HG02798 (cell line): ENCODE measurements at regions not wholly inside any gene's neighbourhood (a gene's known extent, or its start where the extent isn't known, plus 50 kb on each side); places are given as distances from the start of the nearest gene placed in this dataset.

Experiments used
- ATAC-seq: cut with Tn5 transposase; IDR thresholded peaks from one replicate; pipeline ENCODE4 v1.9.1; 2021; ENCODE audit warnings: mild to moderate bottlenecking; ENCODE audit not compliant: unreplicated experiment, poor library complexity

DNA sequence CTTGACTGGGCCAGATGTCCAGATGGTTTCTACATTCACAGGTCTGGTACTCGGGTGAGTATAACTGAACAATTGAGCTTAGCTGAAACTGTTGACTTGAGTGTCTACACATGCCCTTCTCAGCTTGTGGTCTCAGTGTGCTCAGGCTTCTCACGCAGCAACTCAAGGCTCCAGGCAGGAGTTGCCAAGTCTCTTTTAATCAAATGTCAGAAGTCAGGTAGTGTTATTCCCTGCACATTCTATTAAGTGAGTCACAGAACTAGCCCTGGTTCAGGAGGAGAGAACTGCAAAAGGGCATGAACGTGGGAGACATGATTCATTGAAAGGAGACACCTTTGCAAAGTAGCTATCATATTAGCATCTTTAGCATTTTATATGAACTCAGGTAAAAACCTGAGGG lies 199.3 kb upstream of the ACTBL2 start:
- ATAC-seq = no peak

DNA sequence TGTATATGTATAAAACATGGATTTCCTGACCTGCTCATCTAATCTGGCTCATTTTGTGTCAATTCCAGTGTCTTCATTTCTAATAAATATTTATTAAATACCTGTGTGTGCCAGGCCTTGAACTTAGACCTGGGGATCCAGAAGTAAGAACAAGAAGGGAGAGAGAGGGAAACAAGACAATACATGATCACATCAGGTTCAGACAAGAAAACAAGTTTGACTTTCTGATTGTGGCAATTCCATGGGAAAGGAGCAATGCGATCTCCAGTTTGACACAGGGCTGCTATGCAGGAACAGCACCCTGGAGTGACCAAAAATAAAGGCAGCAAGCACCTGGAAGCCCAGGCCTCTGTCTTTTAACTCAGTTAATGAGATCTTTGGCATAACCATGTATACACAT lies 198.1 kb upstream of the ACTBL2 start:
- ATAC-seq = no peak

DNA sequence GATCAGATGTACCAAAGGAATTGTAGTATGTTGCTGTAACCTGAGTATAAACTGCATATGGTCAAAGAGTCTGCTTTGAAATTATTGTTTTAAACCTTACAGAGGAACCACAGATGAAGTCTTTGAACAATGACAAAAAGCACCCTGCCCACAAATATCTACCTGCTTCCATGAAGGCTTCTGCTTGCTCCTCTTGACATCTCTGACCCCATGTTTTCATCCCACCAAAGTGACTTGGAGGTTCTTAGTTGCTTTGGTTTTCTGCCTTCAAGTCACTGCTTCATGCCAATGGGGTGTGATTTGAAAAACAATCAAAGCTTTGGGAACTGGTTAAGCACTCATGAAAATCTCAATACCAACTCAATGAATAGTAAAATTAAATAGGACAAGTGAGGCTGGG lies 194.6 kb upstream of the ACTBL2 start:
- ATAC-seq = no peak

DNA sequence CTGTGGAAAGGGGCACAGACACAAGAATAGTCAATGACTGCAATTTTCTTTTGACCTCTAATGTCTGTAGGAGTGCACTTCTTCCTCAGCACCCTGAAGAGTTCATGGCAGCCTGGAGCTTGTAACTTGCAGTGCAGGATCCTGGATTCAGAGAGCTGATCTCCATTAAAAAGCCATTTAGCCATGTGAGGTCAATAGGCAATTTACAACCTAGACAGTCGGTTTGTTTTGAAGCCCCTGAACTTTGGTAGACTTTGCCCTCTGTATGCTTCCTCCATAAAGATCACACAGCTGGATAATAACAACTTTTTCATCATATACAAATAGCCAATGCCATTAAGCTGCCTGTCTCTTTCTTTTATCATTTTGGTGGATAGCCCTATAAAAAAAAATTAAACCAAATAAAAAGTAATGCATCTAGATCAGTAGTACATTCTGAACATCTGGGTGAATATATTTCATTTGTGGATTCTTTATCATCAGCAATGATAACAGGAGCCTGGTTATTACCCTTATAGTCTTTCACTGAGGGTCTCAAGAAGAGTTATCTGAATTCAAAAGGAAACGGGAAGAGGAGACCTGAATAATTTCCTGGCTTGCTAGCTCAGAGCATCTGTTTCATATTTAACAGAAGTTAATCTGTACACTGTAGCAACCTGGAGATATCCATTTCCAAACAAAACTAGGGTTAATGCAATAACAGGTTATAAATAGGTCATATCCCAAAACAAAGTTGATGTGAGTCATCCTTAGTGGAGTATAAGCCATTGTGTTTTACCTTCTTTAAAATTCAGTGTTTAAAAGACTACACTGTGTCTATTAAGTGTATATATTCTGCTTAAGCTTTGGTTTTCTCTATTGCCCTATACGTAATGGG lies 193.8 kb upstream of the ACTBL2 start:
- ATAC-seq = no peak

DNA sequence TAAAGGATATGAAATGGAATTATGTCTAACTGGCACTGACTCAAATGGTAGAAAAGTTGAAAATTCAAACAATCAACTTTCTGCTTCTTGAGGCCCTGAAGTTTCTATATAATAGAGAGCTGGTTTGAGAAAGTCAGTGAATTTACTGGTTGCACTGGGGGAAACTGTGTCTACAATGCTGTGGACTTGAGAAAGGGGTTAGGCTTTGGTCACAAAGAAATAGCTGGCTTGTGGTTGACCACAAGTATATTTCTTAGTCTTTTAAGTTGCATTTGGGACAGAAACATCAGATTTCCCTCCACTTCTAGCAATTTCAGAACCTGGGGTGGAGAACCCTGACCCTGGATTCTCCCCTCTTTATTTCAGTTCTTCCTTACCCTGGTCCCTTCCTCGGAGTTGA lies 192.6 kb upstream of the ACTBL2 start:
- ATAC-seq = no peak

DNA sequence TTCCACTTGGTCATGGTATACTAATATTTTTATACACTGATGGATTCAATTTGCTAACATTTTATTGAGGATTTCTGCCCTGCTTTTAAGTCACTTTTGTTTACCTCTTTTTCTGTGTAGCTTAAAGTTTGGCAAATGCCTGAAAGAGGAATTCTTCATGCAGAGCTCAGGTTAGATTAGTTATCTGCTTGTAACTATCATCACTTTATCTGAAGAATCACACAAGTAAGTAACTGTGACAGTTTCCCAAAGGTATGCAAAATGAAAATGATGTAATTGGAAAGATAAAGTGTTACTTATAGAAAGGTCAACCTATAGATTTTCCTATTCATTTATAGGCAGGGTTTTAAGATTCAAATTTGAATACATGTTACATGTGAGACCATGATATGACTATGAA lies 188.8 kb upstream of the ACTBL2 start:
- no peak for ATAC-seq

DNA sequence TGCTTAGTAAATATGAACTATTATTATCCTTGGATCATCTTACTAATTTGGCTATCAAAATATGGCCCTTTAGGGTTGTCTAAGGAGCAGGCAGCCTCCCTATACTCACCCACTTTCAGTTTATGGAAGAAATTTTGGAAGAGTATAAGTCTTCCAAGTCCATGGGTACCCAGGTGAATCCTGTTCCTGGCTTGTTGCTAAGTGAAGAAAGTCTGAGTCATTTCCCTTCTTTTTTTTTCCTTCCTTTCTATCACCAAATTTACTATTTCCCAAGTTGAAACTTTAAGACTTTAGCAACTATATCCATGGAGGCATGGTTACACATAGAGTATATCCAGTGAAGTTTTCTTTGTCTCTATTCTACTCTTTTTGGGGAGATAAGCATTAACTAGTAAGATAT lies 184.0 kb upstream of the ACTBL2 start:
- no peak for ATAC-seq

DNA sequence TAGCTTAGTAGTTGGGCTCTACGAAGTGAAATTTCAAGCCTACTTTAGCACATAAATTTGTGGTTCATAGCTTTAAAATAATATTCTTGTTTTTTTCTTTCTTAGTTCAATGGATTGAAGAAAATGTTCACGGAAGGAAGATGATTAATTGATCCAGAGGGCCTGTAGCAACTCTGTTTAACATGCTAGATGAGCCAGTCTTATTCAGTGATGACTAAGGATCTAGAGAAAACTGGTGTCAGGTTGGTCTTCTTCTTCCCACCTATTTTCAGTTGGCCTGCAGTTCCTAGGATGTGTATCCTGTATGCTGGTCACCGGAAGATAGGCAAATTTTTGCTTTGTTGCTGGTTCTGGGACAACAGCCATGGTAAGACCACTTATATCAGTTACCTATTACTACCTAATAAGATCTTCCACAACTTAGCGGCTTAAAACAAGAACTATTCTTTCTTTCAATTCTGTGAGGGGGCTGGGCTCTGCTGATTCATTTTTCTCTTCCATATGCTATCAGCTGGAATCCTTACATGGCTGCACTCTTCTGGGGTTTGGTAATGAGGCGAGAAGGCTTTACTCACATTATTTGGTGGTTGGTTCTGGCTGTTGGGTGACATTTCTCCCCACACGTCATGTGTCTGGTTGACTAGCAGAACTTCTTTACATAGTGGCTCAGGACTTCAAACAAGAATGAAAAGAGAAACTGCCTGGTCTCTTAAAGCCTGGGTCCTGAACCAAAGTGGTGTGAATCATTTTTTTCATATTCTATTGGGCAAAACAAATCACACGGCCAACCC lies 182.7 kb upstream of the ACTBL2 start:
- peak; percentile 44 for ATAC-seq

DNA sequence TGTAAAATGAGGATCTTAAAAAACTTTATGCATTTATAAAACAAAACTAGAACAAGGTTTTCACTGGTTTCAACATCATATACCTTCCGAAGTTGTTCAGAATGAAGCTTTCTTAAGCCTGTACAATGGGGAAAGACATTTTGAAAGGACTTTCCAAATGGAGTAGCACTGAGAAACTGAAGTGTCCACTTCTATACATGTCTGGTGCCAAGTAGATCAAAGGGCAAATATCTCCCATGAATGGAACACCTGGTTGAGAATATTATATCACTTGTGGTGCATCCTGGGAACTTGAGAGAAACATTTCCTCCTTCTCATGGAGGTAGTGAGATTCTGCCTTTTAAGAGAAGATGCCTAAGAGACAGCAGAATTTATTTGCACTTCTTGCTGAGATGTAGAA lies 182.1 kb upstream of the ACTBL2 start:
- ATAC-seq = no peak

DNA sequence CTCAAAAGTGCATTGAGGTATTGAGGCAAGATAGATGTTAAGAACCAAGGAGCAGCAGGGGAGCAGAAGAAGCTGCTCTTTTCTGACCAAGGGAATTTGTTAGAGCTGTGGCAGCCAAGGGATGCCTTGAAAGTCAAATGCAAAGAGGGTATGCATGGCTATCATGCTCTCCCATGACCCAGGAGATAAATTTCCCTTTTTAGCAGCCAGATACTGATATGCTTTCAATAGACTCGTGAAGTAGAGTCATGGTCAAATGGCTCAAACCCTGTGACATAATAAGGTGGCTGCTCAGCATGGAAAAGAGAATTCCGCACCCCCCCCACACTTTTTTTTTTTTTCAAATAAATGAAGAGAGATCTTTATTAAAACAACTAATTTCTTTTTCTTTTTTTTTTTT lies 180.9 kb upstream of the ACTBL2 start:
- ATAC-seq = no peak

DNA sequence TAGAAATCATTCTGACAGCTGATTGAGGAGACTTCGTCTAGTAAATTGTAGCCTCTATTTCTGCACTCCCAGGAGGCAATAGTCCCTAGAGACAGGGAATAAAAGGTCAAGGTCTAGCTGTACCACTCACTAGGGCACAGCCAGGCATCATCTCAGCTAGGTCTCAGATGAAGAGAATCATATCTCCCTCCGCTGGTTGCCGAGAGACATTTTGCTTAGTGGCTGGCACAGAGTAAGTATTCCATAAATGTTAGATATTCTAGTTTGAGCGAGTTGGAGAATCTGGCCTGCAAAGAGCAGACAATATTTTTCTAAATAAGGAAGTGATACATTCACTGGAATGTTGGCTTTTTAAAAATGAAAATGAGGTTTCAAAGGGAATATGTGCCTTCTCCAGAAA lies 180.4 kb upstream of the ACTBL2 start:
- ATAC-seq = no peak

DNA sequence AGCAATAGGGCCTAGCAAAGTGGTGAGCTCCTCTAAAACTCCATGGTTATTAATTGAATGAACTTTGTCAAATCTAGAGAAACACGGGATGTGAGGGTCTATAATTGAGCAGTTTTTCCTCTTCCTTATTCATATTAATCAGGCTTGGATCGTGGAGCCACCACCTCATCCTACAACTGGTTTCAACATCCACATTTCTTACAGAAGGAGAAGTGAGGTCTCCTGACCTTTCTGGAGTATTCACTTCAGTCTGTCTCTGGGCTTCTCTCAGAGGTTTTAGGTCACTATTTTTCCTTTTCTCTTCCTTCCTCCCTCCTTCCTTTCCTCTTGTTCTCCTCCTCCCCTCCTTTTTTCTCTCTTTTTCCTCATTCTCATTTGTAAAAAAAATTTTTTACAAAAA lies 177.3 kb upstream of the ACTBL2 start:
- no peak for ATAC-seq

DNA sequence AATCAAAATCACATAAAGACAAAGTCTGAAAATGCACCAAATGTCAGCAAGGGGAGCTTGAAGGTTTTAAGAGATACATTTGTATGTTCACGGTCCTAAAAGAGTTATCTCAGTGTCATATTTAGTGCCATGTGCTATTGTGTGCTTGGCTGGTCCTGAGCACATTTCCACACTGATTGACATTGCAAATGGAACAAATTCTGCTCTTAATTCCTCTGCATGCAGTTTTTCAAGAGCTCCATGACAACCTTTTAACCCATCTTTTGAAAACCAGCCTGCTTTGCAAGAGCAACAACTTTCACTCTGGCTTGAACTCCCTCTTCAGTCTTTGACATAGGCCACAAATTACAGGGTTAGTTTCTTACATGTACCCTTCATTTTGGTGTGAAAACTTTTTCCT lies 175.4 kb upstream of the ACTBL2 start:
- no peak for ATAC-seq

DNA sequence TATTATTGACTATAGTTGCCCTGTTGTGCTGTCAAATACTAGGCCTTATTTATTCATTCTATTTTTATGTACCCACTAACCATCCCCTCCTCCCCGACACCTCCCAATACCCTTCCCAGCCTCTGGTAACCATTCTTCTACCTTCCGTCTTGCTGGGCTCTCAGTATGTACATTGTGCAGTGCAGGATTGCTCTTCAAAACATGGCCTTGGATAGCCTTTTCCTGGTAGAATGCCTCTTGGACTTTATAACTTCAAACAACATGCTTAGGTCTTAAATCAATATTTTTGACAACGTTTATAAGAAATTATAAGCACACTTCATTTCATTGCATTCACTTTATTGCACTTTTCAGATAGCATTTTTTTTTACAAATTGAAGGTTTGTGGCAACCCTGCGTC lies 172.6 kb upstream of the ACTBL2 start:
- ATAC-seq = no peak

DNA sequence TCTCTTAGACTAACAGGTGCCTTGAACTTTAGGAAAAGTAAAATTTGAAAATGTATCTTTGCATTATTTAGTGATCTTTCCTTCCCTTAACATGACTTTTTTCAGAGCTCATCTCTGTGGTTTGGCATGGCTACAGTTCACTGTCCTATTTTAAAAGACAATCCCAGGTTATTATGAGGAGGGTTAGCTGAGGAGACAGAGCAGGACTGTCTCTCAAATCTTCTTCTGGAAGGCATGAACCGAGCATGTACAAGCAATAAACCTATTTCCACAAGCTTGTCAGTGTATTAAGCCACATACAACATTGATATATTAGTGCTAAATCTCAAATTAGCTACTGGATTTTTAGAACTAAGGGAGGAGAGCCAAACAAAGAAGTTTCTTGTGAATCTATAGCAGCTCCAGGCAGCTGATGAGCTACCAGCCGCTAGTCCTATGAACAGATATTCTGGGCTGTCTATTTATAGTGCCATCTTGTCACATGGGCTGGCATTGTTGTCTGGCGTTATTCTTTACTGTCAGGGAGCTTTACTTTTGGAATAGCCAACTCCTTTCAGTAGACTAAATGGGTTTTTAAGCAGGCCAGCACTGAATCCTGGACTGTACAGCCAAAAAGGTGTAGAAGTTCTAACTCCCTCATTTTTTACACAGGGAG lies 171.2 kb upstream of the ACTBL2 start:
- ATAC-seq = no peak

DNA sequence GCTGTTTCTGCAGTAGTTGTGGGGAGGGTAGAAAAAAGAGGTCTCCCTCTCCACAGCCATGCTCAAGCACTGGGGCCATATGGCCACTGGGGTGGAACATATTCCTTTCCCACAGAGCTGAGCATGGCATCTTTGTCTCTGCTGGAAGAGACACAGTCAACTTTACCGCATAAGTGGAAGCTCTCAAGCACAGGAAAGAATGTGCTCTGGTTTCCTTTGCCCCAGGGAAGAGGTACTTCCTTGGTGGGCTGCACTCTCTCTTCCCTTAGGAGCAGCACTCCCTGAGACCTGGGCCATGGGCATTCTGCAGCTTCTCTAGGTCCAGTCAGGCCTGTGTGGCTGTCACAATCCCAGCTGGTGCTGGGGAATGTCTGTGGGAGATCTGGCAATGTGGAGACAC lies 168.5 kb upstream of the ACTBL2 start:
- no peak for ATAC-seq

DNA sequence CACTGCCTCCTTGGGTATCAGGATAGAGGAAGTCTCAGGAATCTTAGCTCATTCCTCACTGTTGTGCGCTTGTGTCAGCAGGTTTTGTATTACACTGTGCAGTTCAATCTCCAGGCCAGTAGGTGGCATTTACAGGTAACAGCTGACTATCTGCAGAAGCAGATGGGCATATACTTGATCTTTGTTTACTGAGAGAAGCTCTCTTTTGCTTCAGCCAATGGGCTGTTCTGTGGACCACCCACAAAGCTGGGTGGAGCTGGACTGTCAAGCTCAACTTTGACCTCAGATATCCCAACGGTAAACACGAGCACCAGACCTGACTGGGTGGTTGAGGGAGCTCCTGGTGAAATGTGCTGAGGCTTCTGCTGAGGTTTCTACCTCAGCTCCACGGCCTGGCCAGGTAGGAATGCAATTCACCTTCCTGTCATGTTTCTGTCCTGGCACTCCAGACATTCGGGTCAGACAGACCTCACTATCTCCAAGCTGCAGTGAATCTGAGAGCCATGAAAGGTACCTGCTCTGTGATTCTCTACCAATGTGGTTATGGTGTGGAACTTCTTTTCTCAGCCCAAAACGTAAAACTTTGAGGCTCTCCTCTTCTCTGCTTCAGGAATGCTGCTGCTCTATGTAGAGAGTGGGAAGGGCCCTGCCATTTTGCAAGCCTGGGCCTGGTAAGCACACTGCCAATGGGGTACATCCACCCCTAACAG lies 167.9 kb upstream of the ACTBL2 start:
- ATAC-seq = peak; percentile 96

DNA sequence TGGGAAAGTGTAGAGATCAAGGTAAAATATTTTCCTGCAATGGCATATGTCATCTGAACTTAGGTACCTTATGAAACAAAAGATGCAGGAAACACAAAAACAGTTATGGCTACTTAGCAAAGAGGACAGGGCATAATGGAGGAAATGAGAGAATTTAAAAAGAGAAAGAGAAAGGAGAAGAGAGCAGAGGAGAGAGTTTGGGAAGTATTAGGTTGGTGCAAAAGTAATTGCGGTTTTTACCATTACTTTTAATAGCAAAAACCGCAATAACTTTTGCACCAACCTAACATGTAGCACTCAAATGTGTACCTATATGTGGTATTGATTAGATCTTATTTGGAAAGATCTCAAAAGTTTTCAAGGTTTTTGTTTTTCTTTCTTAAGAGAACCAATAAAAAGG lies 160.1 kb upstream of the ACTBL2 start:
- ATAC-seq = no peak

DNA sequence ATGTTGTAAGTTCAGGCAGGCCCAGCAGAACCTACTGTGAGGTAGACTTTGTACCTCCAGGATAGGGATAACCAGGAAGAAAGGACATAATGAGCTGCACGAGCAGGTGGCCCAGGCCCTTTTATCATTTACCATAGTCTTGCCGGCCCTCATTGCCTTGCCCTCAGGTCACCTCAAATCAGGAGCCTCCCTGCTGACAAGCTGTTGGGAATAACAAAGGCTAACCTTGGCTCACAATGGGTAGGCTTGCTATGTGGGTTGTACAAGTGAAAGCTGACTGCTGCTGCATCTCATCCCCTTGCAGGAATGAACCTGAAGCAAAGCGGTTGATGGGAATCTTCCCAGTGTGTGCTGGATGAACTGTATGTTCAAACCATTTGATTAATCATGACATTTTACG lies 159.5 kb upstream of the ACTBL2 start:
- ATAC-seq = no peak

DNA sequence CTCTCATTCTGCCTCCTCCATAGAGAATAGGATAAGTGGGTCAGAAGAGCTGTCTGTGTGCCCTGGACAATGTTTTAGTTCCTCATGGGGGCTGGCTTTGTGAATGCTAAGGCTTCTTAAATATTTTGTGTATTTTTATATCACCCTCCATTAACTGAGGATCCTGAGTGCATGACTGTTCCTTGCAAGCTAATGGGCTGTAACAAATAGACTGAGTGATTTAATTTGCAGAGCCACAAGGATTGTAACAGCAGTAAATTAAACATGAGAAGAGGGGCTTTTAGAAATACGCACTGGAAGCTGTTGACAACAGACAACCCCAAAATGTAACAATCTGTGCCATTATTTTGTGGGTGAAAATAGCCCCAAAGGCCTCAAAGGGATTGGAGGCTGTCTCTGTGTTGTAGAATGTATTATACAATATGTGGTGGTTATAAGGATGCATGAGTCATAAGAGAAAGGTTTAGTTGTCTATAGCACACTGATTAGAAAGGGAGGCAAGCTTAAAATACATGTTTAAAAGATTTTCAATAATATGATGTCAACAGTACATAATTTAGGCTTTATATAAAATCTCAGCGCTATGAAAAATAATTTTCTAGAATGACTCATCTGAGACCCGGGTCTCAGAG lies 152.7 kb upstream of the ACTBL2 start:
- ATAC-seq = no peak
